ENCODE measurements at regions not wholly inside any gene's neighbourhood (a gene's known extent, or its start where the extent isn't known, plus 50 kb on each side); places are given as distances from the start of the nearest gene placed in this dataset.

DNA sequence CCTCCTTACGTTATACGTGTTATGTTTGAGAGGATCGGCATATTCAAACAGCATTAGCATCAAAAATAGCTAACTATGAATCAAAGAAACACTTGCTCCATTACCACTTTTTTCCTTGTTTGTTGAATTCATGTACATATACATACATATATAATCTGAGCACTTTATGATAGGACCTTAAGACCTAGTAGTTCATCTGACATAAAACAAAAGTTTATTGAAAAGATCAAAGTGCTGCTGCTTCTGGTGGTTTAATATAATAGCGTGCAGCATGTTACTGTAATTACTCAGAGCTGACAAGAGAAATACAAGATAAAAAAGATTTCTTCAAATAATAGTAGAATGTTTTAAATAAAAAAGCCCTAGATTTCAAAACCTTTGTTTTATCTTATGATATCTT lies 1850.9 kb upstream of the LRRTM1 start:
- Histone ChIP-seq H3K9me3 (no peaks in the 10 kb centered on the region), H3K27me3 (no peaks in the 10 kb centered on the region), H3K4me3 (no peak overlapping the region), H3K27ac (no peak overlapping the region), H3K36me3 (no peaks in the 10 kb centered on the region), H3K4me1 (no peaks in the 10 kb centered on the region)
- TF ChIP-seq EP300 (IDR thresholded peaks at IDR 0.05), result no peak
- TF ChIP-seq POLR2A (IDR thresholded peaks at IDR 0.05), result no peak
- TF ChIP-seq POLR2AphosphoS5 (IDR thresholded peaks at IDR 0.05), result no peak
- no peak for TF ChIP-seq CTCF (IDR thresholded peaks at IDR 0.05)
- 81% methylated on average over 4 of the region's 4 CpGs for WGBS
- DNase-seq (ENCODE audit: low spot score in 2 of 2), result no peak

- Histone ChIP-seq H3K4me1 (no peaks in the 10 kb centered on the region), H3K27me3 (no peaks in the 10 kb centered on the region), H3K9me3 (no peaks in the 10 kb centered on the region), H3K4me3 (no peak overlapping the region), H3K27ac (no peak overlapping the region), H3K36me3 (no peaks in the 10 kb centered on the region)
- TF ChIP-seq POLR2A (IDR thresholded peaks at IDR 0.05), result no peak
- no peak for TF ChIP-seq CTCF (IDR thresholded peaks at IDR 0.05)
- TF ChIP-seq EP300 (IDR thresholded peaks at IDR 0.05), result no peak
- TF ChIP-seq POLR2AphosphoS5 (IDR thresholded peaks at IDR 0.05), result no peak
- DNase-seq (ENCODE audit: low spot score in 2 of 2), result no peak
Measured at GRCh38 chr2:82143343-82143742, 1838.8 kb upstream of the LRRTM1 start.

DNA sequence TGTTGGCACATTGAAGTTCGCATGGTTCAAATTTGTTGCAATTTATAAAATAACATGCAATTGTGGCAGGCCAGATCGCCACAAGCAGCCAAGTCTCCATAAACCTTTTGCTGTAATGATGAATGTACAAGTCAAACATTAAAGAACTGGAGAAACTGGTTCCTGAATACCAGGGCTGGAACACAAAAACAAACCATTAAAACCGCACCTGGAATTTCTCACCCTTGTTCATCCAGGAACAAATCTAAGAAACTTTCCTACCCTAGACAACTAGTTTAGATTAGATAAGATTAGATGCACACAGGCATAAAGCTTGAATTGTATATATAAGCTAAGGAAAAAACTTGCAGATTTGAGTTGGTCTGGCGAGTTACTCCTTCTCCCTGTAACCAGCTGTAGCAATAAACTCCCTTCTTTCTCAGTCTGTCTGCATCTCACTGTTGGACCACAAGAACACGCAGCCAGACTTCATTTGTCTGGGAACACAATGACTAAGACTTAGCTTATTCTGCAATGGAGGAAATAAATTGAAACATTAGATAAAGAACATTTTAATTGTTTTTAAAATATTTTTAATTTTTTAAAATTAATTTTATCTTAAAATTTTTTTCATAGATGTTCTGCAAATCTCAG lies 1835.5 kb upstream of the LRRTM1 start:
- DNase-seq (ENCODE audit: low spot score in 2 of 2), result no peak
- Histone ChIP-seq H3K27ac (no peak overlapping the region), H3K27me3 (no peaks in the 10 kb centered on the region), H3K4me1 (no peaks in the 10 kb centered on the region), H3K36me3 (no peaks in the 10 kb centered on the region), H3K4me3 (no peak overlapping the region), H3K9me3 (no peaks in the 10 kb centered on the region)
- TF ChIP-seq EP300 (IDR thresholded peaks at IDR 0.05) (no peak), POLR2AphosphoS5 (IDR thresholded peaks at IDR 0.05) (no peak), POLR2A (IDR thresholded peaks at IDR 0.05) (no peak), CTCF (IDR thresholded peaks at IDR 0.05) (no peak)
- WGBS, result 47% methylated on average over 5 of the region's 5 CpGs

GRCh38 chr2:82137441-82137840 lies 1832.9 kb upstream of the LRRTM1 start:
- H3K4me1 ChIP-seq, result no peaks in the 10 kb centered on the region
- TF ChIP-seq EP300 (IDR thresholded peaks at IDR 0.05) (no peak), CTCF (IDR thresholded peaks at IDR 0.05) (no peak), POLR2A (IDR thresholded peaks at IDR 0.05) (no peak), POLR2AphosphoS5 (IDR thresholded peaks at IDR 0.05) (no peak)
- H3K27ac ChIP-seq, result no peak overlapping the region
- no peaks in the 10 kb centered on the region for H3K27me3 ChIP-seq
- H3K36me3 ChIP-seq, result no peaks in the 10 kb centered on the region
- H3K4me3 ChIP-seq, result no peak overlapping the region
- H3K9me3 ChIP-seq, result no peaks in the 10 kb centered on the region
- WGBS, result 72% methylated on average over 8 of the region's 8 CpGs
- DNase-seq (ENCODE audit: low spot score in 2 of 2), result no peak

GRCh38 chr2:82128051-82128450 lies 1823.5 kb upstream of the LRRTM1 start:
- TF ChIP-seq CTCF (IDR thresholded peaks at IDR 0.05) (no peak), POLR2A (IDR thresholded peaks at IDR 0.05) (no peak), POLR2AphosphoS5 (IDR thresholded peaks at IDR 0.05) (no peak), EP300 (IDR thresholded peaks at IDR 0.05) (no peak)
- H3K27ac ChIP-seq, result no peak overlapping the region
- H3K27me3 ChIP-seq, result no peaks in the 10 kb centered on the region
- no peaks in the 10 kb centered on the region for H3K36me3 ChIP-seq
- H3K4me1 ChIP-seq, result no peaks in the 10 kb centered on the region
- H3K4me3 ChIP-seq, result no peak overlapping the region
- no peaks in the 10 kb centered on the region for H3K9me3 ChIP-seq
- DNase-seq (ENCODE audit: low spot score in 2 of 2), result no peak
- WGBS, result 83% methylated on average over 3 of the region's 3 CpGs
